ENCODE measurements at regions not wholly inside any gene's neighbourhood (a gene's known extent, or its start where the extent isn't known, plus 50 kb on each side); places are given as distances from the start of the nearest gene placed in this dataset.

- TF ChIP-seq CTCF (conservative IDR thresholded peaks at IDR 0.05): no peak
- no peak for TF ChIP-seq ZFX (IDR thresholded peaks at IDR 0.05)
These were observed 63.6 kb downstream of the NIBAN1 start for GRCh38 chr1:184910691-184911091.
